HG02798 (cell line): ENCODE measurements at regions not wholly inside any gene's neighbourhood (a gene's known extent, or its start where the extent isn't known, plus 50 kb on each side); places are given as distances from the start of the nearest gene placed in this dataset.

Experiments used
- ATAC-seq: cut with Tn5 transposase; IDR thresholded peaks from one replicate; pipeline ENCODE4 v1.9.1; 2021; ENCODE audit warnings: mild to moderate bottlenecking; ENCODE audit not compliant: unreplicated experiment, poor library complexity

- no peak for ATAC-seq
Observed at GRCh38 chr5:66452109-66452508, 144.1 kb upstream of the MAST4 start.

GRCh38 chr5:66454186-66455078 is 141.8 kb upstream of the MAST4 start:
- ATAC-seq, result no peak

- no peak for ATAC-seq
Observed at GRCh38 chr5:66459728-66460127, 136.5 kb upstream of the MAST4 start.

GRCh38 chr5:66467564-66467963 is 128.6 kb upstream of the MAST4 start:
- no peak for ATAC-seq

- no peak for ATAC-seq
Observed at GRCh38 chr5:66469684-66470083, 126.5 kb upstream of the MAST4 start.

DNA sequence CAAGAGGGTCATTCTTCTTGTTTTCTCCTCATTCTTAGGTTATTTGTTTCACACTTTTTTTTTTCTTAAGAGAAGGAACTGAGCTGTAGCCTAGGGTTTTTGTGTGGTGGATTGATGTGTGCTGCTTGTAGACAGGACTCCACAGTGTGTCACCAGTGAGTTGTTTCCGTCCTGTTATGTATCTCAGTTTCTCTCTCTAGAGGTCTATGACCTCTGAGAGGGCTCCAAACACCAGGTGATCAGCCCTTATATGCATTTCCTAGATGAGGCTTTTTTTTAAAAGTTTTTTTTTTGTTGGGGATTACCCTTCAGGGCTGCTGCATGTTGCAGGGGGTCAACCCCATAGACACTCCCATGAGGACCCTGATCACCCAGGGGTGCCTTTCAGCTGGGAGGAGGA is 124.2 kb upstream of the MAST4 start:
- ATAC-seq, result no peak

DNA sequence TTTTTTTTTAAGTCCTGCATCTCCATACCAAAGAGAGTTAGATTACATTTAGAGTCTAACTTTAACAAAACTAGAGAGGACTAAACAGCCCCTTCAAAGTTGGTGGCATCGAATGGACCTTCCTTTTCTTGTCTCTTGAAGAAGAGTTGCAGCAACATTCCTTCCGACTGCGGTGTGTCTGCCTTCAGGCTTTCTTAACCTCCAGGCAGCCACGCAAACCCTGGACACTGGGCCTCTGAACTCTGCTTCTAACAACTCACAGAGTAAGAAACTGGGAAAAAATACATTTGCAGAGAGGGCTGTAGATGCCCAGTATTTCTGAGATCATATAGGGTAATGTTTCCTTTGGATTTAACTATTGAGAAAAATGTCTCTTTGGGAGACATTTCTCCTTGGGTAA is 120.5 kb upstream of the MAST4 start:
- no peak for ATAC-seq

- ATAC-seq, result no peak
Observed at GRCh38 chr5:66477596-66477995, 118.6 kb upstream of the MAST4 start.

DNA sequence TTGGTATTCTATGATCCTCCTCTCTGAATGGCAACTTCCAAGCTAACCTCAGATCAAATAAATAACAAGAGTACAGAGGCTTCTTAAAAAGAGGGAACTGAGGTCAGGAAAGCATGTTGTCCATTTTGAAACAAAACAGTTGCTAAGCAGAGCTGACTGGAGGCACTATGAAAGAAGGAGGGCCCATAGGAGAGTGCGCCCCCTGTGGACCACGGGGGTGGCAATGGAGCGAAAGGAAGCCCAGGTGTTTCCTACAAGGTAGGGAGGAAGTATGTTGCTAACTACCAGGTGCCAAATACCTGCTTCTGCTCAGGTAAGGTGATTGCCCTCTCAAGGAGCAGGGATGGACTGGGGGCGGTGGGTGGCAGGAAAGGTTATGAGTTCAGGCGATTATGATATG is 101.8 kb upstream of the MAST4 start:
- no peak for ATAC-seq

- no peak for ATAC-seq
Observed at GRCh38 chr5:66498791-66499207, 97.4 kb upstream of the MAST4 start.

DNA sequence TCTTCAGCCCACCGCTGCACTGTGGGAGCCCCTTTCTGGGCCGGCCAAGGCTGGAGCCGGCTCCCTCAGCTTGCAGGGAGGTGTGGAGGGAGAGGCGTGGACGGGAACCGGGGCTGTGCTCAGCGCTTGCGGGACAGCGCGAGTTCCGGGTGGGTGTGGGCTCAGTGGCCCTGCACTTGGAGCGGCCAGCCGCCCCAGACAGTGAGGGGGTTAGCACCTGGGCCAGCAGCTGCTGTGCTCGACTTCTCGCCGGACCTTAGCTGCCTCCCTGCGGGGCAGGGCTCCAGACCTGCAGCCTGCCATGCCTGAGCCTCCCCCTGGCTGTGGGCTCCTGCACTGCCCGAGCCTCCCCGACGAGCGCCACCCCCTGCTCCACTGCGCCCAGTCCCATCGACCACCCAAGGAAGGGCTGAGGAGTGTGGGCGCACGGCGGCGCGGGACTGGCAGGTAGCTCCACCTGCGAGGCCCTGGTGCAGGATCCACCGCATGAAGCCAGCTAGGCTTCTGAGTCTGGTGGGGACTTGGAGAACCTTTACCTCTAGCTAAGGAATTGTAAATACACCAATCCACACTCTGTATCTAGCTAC is 92.9 kb upstream of the MAST4 start:
- ATAC-seq, result no peak

- no peak for ATAC-seq
Observed at GRCh38 chr5:66507106-66507505, 89.1 kb upstream of the MAST4 start.

DNA sequence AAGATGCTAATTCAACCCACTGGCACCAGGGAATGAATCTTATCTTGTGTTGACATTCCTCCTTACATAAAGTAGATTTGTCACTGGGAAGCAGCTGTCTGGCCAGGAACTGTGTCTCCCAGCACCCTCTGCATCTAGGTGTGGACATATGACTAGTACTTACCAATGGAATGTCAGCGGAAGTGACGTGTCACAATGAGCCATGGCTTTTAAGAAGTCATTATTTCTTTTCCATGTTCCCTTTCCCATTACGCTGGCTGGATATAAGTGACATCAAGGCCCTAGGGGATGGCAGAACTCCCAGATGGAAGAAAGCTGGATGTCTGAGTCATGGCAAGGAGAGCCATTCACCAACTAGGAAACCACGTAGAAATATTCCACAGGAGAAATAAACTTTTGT is 84.7 kb upstream of the MAST4 start:
- ATAC-seq, result no peak

GRCh38 chr5:66513130-66513529 is 83.1 kb upstream of the MAST4 start:
- ATAC-seq, result no peak

DNA sequence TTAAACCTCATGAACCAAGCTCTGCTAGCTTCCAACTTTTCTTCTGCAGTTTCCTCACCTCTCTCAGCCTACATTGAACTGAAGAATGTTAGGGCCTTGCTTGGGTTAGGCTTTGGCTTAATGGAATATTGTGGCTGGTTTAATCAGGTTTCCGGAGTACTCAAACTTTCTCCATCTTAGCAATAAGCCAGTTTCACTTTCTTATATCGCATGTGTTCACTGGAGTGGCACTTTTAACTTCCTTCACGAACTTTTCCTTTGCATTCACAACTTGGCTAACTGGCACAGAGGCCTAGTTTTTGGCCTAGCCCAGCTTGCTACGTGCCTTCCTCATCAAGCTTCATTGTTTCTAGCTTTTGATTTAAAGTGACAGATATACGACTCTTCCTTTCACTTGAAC is 81.0 kb upstream of the MAST4 start:
- no peak for ATAC-seq

DNA sequence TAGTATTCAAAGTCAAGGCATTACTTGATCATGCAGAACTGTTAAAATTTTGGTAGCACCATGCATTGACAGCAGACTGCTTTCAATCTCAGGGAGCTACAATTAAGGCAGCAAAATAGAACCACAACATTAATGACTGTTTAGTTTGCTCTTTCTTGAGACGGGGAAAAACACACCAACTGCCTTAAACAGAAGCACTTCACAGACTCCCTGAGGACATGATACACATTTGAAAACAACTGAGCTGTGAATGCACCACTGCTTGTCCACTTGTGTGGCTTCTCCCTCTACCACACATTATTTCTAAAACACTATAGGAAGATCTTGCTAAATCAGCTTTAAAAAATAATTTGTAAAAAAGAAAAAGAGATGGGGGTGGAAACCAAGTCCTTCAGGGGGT is 79.6 kb upstream of the MAST4 start:
- ATAC-seq, result no peak

- ATAC-seq, result no peak
Observed at GRCh38 chr5:66517351-66517750, 78.8 kb upstream of the MAST4 start.

- no peak for ATAC-seq
Observed at GRCh38 chr5:66518052-66518451, 78.1 kb upstream of the MAST4 start.

DNA sequence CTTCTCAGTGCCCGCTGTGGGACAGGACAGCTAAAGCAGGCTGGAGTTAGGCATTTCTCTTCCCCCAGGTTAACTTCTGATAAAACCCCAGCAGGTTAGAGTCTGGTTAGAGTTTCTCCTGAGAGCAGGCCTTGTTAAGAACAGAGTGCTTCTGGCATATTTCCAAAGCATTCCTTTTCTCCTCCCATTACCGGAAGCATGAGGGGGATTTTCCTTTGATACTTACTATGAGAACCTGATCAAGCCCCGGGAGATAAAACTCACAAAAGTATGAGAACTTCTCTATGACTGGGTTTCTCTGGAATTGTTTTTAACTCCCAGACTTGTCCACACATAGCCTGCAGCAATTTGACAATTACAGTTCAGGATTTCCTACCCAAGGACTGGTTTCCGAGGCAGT is 77.4 kb upstream of the MAST4 start:
- ATAC-seq, result no peak

- no peak for ATAC-seq
Observed at GRCh38 chr5:66519626-66520025, 76.6 kb upstream of the MAST4 start.

DNA sequence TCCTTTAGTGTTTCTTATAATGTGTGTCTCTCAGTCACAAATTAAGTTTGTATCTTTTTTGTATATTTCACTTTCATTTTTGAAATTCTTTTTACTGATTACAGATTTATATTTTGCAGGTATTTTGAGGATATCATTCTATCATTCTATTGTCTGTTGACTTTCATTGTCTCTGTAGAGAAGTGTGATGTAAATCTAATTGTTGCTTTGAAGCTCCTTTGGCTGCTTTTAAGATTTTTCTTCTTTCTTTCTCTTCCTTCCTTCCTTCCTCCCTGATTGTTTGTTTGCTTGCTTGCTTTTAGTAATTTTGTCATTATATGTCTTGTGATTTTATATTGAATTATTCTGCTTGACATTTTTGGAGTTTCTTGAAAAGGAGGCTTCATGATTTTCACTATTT is 75.3 kb upstream of the MAST4 start:
- ATAC-seq, result no peak

DNA sequence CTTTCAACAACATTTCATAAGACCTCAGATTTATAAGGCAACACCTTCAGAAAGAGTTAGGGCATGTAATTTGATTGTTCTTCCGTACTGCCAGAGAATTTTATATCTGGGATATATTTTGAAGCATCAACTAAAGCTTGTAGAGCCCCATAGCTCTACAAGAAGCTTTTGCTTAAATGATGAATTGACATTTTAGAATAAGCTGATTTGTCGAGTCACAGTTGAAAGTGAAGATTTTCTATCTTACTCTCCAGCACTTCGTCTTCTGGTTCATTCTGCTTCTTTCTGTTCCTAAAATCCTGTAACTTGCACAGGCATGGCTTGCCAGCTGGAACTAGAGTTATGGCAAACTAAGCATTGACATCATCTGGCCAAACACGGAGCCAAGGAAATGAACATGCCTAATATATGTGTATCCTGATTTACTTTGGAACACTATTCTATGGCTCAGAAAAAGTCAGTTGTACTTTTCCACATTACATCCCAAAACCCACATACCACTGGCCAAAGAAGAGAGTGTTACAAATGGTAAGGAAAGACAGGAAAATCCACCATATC is 68.6 kb upstream of the MAST4 start:
- no peak for ATAC-seq
